GM19438 (cell line): ENCODE measurements at regions not wholly inside any gene's neighbourhood (a gene's known extent, or its start where the extent isn't known, plus 50 kb on each side); places are given as distances from the start of the nearest gene placed in this dataset.
"Not testable (repeated sequence)": the region's sequence is repeated elsewhere in the genome, so short reads cannot be mapped to it uniquely, and the experiment has no call there.

ENCODE experiments used
- ATAC-seq: cut with Tn5 transposase; IDR thresholded peaks from one replicate; pipeline ENCODE4 v1.9.1; 2021; ENCODE audit warnings: low read depth; ENCODE audit not compliant: unreplicated experiment

DNA sequence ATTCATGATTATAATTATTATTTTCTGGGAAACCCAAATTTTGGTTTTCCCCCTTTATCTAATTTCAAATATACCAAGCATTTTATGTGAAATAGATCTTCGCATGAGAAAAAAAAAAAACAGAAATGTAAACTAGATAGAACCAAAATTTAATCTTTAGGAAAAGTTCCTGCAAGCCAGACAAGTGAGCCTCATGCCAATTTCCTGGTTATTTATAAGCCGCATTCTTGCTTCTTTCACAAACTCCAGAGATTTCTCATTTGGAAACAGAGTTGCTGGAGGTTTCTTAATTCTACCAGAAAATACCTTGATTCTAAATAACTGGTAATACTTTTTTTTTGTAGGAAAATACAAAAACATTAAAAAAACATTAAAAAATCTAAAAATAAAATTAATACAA lies 690.4 kb upstream of the IGFBP3 start:
- ATAC-seq = no peak

DNA sequence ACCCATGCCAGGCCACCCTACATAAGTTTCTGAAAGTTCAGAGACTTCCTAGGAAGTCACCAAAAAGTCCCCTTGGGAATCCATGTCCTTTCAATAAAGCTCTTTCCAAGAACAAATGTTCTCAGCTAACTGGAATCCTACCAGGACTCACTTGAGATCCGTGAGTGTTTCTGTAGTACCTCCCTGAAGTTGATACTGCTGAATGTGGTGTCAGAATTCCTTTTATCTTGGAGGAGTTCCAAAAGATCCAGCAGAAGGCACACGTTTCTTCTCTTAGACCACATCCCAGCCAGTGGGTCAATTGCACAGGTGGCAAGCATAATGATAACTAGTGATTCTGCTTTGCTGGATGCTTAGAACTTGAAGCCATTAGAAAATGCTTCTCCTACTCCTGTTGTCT lies 689.7 kb upstream of the IGFBP3 start:
- ATAC-seq = no peak

DNA sequence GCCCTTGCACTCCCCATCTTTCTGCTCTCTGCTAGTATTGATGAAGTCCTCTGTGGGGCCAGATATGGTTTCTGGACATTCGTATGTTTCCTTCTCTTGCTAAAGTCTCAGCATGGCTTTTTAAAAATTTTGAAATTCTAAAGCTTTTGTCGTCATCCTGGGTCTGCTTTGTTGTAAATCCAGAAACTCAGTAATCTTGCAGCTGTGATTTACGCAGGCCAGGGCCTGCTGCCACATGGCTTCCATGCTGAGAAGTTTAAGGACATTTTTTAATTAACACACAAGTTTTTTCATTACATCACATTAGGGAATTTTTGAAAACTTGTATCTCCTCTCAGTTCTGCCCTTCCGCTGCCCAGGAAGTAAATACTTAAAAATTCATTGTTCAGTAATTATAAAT lies 686.1 kb upstream of the IGFBP3 start:
- no peak for ATAC-seq

DNA sequence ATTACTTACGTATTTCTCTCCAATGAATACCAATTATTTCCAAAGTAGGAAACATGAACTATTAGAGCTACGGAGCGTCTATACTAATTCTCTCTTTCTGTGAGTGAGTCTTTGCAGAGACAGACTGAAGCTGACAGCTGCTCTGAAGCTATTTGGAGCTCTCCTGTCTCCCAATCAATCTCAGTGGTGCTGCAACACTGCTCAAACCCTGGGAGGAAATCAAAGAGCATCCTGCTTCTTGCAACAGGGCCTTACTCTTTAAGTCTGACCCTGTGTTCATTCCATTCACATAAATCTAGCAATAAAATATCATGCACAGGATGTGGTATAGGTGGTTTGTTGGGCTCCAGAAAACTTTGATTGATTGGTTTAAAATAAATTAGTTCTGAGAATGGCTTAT lies 685.7 kb upstream of the IGFBP3 start:
- ATAC-seq = no peak

DNA sequence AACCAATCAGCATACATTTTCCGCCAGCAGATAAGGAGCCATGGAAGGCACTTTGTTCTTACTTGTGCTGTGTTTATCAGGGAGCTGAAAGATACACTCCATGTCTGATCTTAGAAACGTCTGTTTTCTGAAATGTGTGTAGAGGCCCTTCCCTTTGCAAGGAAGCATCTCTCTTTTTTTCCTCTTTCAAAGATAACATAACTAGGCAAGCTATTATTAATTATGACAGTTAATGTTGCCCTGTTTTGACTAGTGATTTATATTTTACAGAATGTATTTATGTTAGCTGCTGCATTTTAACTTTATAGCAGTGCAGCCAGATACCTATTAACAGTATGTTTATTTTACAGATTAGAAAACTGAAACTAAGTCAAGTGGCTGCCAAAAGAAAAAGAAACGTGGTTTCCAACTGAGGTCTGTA lies 683.2 kb upstream of the IGFBP3 start:
- no peak for ATAC-seq

DNA sequence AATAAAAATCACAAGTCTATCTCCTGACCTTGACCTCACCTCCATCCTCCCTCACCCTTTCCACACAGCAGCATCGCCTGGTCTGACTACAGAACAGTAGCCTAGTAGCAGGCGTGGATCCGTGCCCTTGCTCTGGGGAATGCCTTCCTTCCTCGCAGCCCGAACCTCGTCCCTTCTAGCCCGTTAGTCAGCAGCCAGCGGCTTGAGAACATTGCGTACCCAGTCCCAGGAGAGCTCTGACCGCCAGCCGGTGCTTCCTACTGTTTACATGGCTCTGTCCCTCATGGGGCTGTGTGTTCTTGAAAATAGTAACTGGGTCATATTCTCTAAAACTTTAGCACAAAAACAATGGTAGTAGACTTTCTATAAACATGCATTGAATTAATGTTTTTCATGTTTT lies 682.7 kb upstream of the IGFBP3 start:
- ATAC-seq = no peak

DNA sequence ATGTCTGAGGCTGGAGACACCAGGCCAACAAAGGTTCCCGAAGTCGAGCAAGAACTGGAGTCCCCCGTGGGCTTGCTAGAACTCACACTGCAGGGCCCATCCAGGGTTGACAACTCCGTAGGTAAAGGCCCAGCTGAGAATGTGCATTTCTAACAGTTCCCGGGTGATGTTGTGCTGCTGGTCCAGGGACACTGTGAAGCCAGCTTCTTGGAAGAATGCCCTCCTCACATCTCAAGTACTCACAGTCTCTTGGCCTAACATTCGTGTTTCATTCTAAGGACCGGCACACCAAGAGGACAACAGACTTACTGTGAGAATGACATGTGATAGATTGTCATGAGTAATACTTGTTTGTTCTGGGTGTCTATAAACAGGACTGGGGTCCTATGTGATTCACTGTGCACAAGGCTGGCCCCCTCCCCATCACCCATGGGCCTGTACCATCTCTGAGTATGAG lies 682.3 kb upstream of the IGFBP3 start:
- ATAC-seq = no peak

DNA sequence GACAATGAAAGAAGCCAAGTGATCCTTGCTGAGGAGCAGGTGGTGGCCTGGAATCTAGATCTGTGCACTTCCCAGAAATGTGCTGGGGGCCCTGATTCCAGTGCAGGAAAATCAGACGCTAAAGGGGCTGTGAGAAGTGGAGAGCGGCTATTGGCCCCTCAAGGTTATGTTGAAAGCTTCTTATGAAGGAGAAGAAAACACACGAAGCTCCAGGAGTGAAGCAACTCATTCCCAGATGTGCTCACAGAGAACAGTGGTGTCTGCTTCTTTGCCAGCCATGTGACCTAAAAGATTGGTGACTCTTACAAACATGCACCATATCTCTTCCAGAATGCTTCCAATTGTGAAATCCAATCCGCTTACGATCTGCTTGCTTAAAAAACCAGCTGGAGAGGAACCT lies 679.3 kb upstream of the IGFBP3 start:
- ATAC-seq = no peak

DNA sequence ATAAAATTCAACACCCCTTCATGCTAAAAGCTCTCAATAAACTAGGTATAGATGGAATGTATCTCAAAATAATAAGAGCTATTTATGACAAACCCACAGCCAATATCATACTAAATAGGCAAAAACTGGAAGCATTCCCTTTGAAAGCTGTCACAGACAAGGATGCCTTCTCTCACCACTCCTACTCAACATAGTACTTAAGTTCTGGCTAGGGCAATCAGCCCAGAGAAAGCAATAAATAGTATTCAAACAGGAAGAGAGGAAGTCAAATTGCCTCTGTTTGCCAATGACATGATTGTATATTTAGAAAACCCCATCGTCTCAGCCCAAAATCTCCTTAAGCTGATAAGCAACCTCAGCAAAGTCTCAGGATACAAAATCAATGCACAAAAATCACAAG lies 673.8 kb upstream of the IGFBP3 start:
- ATAC-seq = not testable (repeated sequence)

DNA sequence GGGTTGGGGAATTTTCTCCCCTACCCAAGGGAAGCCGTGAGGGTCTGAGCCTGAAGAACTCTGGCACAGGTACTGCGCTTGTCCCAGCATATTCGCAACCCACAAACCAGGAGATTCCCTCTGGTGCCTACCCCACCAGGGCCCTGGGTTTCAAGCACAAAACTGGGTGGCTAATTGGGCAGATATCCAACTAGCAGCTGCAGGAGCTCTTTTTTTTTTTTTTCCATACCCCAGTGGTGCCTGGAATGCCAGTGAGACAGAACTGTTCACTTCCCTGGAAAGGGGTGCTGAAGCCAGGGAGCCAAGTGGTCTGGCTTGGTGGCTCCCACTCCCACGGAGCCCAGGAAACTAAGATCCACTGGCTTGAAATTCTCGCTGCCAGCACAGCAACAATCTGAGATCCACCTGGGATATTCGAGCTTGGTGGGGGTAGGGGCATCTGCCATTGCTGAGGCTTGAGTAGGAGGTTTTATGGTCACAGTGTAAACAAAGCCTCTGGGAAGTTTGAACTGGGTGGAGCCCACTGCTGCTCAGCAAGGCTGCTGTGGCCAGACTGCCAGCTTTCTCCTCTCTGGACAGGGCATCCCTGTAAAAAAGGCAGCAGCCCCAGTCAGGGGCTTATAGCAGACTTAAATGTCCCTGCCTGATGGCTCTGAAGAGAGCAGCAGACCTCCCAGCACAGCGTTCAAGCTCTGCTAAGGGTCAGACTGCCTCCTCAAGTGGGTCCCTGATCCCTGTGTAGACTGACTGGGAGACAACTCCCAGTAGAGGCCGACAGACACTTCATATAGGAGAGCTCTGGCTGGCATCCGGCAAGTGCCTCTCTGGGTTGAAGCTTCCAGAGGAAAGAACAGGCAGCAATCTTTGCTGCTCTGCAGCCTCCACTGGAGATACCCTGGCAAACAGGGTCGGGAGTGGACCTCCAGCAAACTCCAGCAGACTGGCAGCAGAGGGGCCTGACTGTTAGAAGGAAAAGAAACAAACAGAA lies 670.1 kb upstream of the IGFBP3 start:
- not testable (repeated sequence) for ATAC-seq

DNA sequence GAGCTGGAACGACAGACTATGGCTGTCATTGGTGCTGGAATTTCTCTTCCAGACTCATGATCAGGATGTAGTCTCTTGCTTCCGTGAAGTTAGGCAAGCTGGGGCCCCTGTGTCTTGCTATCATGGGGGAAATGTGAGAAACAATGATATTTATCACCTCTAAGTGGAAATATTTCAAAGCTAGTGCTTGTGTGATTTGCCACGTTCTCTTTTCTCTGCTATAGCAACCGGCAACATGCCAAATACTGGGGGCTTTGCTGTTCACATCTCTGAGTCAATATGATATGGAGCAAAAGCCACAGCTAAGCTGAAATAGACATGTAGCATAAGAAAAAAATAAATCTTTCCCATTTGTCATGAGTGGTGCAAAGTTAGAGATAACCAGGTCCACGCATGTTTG lies 668.2 kb upstream of the IGFBP3 start:
- ATAC-seq = no peak

DNA sequence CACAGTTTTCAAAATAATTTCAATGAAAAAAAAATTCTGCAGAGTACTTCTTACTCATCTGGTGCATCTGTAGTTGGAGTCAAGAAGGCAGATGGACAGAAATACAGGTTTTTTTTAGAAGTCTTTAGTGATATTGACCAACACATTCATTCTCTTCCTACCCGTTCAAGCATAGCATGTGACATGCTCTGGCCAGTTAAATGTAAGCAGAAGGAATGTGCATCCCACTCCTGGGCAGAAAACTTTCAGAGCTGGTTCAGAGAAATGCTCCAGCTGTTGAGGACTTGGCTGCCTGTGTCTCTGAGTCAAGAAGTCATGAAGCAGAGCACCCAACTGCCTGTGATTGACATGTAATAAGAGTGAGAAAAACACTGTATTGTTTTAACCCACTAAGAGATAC lies 665.3 kb upstream of the IGFBP3 start:
- no peak for ATAC-seq

DNA sequence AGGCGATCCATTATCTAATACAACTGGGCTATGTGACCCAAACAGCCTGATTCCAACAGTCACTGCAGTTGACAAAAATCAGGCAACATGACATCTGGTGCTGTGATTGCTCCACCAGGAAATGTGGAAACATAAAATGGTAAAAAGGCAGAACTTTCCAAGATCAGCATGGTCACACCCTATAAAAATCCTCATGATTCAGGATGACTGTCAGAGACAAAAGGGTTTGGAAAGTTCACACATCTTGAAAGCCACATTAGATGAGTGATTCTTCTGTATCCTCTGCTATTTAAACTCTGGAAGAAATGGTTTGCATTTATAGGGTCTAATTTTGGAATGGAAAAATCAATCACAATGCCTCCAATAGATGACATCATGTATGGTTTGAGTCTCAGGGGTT lies 662.6 kb upstream of the IGFBP3 start:
- no peak for ATAC-seq

DNA sequence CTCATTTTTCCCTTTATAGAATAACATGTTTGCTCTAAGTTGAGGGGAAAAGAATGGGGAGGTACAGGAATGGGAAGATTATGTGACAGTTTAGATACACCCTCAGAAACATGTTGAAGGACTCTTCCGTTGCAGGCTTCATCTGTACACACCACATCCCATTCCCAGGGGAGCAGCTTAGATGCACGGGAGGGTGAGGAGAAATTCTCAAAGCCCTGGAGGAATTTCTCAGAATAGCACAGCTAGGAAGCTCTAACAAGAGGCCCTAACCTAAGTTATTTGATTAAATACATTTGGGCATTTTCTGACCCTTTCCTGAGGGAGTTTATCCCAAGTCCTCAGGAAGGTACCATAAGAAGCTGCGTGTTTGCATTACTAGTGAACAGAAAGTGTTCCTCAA lies 660.2 kb upstream of the IGFBP3 start:
- ATAC-seq = no peak

DNA sequence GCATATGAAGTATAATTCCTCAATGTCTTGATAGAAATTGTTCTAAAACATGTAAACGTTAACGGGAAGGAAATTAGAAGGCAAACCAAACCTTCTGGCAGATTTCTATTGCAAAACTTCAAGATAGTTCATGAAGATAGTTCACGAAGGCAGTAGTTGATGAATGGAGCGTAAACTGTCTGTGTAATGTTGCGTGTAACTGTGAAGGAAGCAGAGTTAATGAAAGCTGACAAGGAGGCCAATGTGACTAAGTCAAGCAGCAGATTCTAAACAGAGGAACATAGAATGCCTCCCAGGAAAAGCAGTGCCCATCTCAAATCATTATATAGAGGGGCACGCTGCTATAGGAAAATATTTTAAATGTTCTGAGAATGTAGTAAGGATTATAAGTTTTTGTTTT lies 659.7 kb upstream of the IGFBP3 start:
- ATAC-seq = no peak

DNA sequence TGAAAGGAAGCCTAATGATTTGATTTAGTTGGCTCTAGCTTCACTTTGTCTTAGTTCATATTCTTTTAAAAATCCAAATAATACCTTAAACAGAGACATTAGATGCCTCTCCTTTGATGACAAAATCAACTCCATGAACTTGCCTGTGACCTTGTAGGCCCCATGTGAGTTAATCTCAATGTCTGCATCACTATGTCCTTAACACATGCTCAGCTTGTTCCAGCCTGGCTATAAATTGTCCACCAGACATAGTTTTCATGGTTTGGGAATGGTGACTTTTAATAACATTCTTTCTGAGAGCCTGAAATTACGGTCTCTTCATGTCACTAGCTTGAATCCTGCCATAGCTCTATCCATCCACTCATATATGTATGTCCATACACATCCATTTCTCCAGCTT lies 656.3 kb upstream of the IGFBP3 start:
- ATAC-seq = no peak

DNA sequence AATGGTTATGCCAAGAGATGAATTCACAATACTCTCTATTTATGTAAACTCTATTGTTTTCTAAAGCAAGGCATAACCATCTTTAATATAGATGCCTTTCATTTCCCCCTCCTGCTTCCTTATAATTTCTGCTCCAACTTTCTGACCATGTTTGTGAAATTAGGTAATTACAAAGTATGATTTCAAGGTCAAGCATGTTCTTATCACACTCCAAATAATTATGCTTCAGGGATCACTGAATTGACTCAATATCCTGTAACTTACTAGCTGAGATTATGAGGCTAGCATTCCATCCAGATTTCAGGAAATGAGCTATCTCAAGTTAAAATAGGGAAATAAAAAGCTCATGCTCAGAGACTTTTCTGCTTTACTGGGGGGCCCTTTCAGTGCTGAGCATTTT lies 655.9 kb upstream of the IGFBP3 start:
- ATAC-seq = no peak

DNA sequence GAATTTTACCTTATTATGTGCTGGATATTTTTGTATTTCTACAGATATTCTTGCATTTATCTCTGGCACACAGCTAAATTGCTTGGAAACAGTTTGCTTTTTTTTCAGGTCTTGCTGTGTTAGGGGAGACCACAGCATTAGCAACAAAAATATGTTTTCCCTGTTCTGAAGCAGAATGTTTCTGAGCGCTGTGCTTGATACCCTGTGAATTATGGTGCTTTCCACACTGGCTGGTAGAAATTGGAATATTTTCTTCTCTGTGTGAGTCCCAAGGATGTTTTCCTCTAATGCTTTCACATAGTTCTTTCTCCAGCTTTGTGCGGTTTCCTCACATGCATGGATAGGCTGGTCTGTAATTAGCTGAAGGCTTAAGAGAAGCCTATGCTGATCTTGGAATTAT lies 651.6 kb upstream of the IGFBP3 start:
- no peak for ATAC-seq

DNA sequence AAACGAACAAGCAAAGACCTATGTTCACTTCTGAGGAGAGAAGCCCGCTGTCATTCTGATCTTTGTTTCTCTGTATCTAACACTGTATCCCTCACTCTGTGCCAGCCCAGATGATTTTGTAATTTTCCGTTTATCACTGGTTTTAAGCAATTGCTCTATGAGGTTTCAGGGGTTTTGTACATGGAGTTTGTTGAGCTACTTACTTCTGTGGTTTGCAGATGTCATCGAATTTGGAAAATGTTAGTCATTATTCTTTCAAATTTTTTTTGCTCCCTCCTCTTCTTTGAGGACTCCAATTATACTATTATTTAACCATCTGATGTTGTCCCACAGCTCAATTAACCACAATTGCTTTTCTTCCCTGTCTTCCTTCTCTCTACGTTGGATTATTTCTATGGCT lies 650.9 kb upstream of the IGFBP3 start:
- no peak for ATAC-seq

DNA sequence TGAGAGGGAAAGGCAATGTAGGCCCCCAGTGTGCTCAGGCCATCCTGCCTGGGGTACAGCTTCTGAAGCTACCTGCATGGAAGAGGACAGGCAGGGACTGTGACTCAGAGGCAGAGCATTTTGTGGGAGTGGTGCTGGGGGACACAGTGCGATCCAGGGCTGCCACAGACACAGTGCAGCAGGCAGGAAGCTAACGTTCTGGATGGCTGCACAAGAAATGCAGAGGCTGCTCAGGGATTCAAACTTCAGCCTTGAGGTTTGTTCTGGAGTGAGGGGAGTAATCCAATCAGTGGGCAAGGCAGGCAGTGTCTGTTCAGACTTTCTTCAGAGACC lies 648.0 kb upstream of the IGFBP3 start:
- no peak for ATAC-seq

DNA sequence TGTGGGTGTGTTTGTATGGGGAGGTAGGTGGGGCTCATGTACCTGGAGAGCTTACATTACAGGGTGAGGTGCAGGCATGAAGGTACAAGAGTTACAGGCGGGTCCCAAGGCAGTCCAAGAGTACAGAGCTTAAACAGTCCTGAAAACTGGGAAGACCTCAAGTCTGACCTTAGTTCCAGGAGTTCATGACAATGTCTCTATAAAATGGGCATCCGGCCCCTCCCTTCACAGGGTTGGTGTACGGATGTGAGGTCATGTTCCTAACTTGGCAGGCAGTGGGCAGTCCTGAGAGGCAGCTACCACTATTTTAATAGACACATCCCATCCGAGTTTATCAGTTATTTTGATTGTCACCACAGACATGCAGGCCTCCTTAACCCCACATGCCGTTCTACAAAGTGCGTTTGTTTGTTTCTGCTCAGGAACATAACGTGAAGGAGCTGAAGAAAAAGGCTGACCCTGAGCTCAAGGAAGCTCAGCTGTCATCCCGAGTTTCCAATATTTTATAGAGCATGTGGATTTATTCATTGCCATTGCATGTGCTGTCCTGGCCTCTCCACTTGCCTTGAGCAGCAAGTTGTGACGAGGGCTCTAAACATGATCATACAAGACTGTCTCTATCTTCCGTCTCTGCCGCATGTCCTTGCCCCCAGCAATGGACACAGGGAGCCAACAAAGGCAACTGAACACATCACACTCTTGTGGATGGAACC lies 647.5 kb upstream of the IGFBP3 start:
- no peak for ATAC-seq

DNA sequence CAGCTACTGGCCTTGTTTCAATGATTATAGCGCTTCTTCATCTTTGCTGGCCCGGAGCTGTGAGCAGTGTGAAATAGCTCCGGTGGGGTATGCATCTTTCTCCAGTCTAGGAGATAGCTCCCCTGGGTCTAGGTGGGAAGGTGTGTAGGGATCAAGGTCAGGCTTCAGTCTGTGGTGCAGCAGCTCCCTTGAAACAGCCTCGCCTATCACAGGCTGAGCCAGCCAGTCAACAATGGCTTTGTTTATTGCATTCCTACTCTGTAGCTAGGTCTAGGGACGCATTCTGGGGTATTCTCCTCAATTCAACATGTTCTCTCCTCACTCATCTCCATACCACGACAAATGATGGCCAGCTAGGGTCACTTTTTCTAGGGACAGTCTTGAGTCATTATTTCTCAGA lies 646.8 kb upstream of the IGFBP3 start:
- ATAC-seq = no peak
